ENCODE measurements at regions not wholly inside any gene's neighbourhood (a gene's known extent, or its start where the extent isn't known, plus 50 kb on each side); places are given as distances from the start of the nearest gene placed in this dataset.

GRCh38 chr1:219797683-219798082 is 130.7 kb downstream of the SLC30A10 start:
- Histone ChIP-seq H3K79me2 (ENCODE audit: control insufficient read depth, insufficient read depth, low read length) (no peaks in the 10 kb centered on the region), H3K36me3 (ENCODE audit: control insufficient read depth in 2 of 2, extremely low read depth in 1 of 2, insufficient read depth in 2 of 2, low read length in 2 of 2) (no peaks in the 10 kb centered on the region), H4K20me1 (ENCODE audit: control insufficient read depth, extremely low read depth, insufficient read depth, low read length) (no peaks in the 10 kb centered on the region), H3K9me3 (ENCODE audit: control insufficient read depth, low read depth, low read length) (no peaks in the 10 kb centered on the region), H3K4me3 (ENCODE audit: control insufficient read depth in 2 of 3, extremely low read depth in 1 of 3, insufficient read depth in 2 of 3, low read depth in 1 of 3, low read length in 3 of 3) (no peak overlapping the region), H2AFZ (ENCODE audit: control insufficient read depth, low read length) (no peak overlapping the region), H3K9ac (ENCODE audit: control insufficient read depth, extremely low read depth, insufficient read depth, low read length) (no peak overlapping the region), H3K4me2 (ENCODE audit: control insufficient read depth, extremely low read depth, insufficient read depth, low read depth, low read length) (peak overlapping the region; percentile 30), H3K27ac (ENCODE audit: control insufficient read depth, insufficient read depth, low read length) (no peak overlapping the region), H3K9me1 (ENCODE audit: control insufficient read depth, extremely low read depth, insufficient read depth, low read length) (no peaks in the 10 kb centered on the region), H3K27me3 (ENCODE audit: control insufficient read depth, extremely low read depth, insufficient read depth, low read length) (no peaks in the 10 kb centered on the region), H3K4me1 (ENCODE audit: control insufficient read depth, extremely low read depth, insufficient read depth, low read length) (peaks cover 7% of the 10 kb centered on the region)
- DNase-seq (ENCODE audit: low read depth, low spot score) (no peak), FAIRE-seq (no peak)
- dilution Hi-C loops (cut with MboI; ENCODE audit: extremely low pct_ligation_motif_present, low sequenced_read_pairs): no loop called here
- TF ChIP-seq EZH2 (IDR thresholded peaks at IDR 0.05; ENCODE audit: low read length) (no peak), CTCF (optimal IDR thresholded peaks at IDR 0.05 in 1 of 3, IDR thresholded peaks at IDR 0.05 in 1 of 3, conservative IDR thresholded peaks at IDR 0.05 in 1 of 3; ENCODE audit: extremely low read depth in 1 of 3, insufficient read depth in 2 of 3, low read length in 3 of 3) (no peak)

- no peak for FAIRE-seq
- Histone ChIP-seq H3K4me1 (ENCODE audit: control insufficient read depth, extremely low read depth, insufficient read depth, low read length) (peaks cover 7% of the 10 kb centered on the region), H3K27me3 (ENCODE audit: control insufficient read depth, extremely low read depth, insufficient read depth, low read length) (no peaks in the 10 kb centered on the region), H3K79me2 (ENCODE audit: control insufficient read depth, insufficient read depth, low read length) (no peaks in the 10 kb centered on the region), H3K27ac (ENCODE audit: control insufficient read depth, insufficient read depth, low read length) (no peak overlapping the region), H3K4me3 (ENCODE audit: control insufficient read depth in 2 of 3, extremely low read depth in 1 of 3, insufficient read depth in 2 of 3, low read depth in 1 of 3, low read length in 3 of 3) (no peak overlapping the region), H3K36me3 (ENCODE audit: control insufficient read depth in 2 of 2, extremely low read depth in 1 of 2, insufficient read depth in 2 of 2, low read length in 2 of 2) (no peaks in the 10 kb centered on the region), H2AFZ (ENCODE audit: control insufficient read depth, low read length) (no peak overlapping the region), H3K9ac (ENCODE audit: control insufficient read depth, extremely low read depth, insufficient read depth, low read length) (no peak overlapping the region), H3K4me2 (ENCODE audit: control insufficient read depth, extremely low read depth, insufficient read depth, low read depth, low read length) (no peak overlapping the region), H4K20me1 (ENCODE audit: control insufficient read depth, extremely low read depth, insufficient read depth, low read length) (no peaks in the 10 kb centered on the region), H3K9me1 (ENCODE audit: control insufficient read depth, extremely low read depth, insufficient read depth, low read length) (no peaks in the 10 kb centered on the region), H3K9me3 (ENCODE audit: control insufficient read depth, low read depth, low read length) (no peaks in the 10 kb centered on the region)
- dilution Hi-C loops (cut with MboI; ENCODE audit: extremely low pct_ligation_motif_present, low sequenced_read_pairs): no loop called here
- DNase-seq (ENCODE audit: low read depth, low spot score): no peak
- TF ChIP-seq EZH2 (IDR thresholded peaks at IDR 0.05; ENCODE audit: low read length) (no peak), CTCF (optimal IDR thresholded peaks at IDR 0.05 in 1 of 3, IDR thresholded peaks at IDR 0.05 in 1 of 3, conservative IDR thresholded peaks at IDR 0.05 in 1 of 3; ENCODE audit: extremely low read depth in 1 of 3, insufficient read depth in 2 of 3, low read length in 3 of 3) (no peak)
Observed at GRCh38 chr1:219797009-219797408, 131.3 kb downstream of the SLC30A10 start.
